ENCODE measurements at regions not wholly inside any gene's neighbourhood (a gene's known extent, or its start where the extent isn't known, plus 50 kb on each side); places are given as distances from the start of the nearest gene placed in this dataset.
"Not testable (repeated sequence)": the region's sequence is repeated elsewhere in the genome, so short reads cannot be mapped to it uniquely, and the experiment has no call there.

GRCh38 chr2:121818546-121818945 lies 63.1 kb downstream of the TSN start:
- DNase-seq = no peak

- no peak for DNase-seq
These were observed 64.4 kb downstream of the TSN start for GRCh38 chr2:121819846-121820245.

- no peak for DNase-seq
These were observed 66.2 kb downstream of the TSN start for GRCh38 chr2:121821476-121822158.

- no peak for DNase-seq
These were observed 68.8 kb downstream of the TSN start for GRCh38 chr2:121824264-121824663.

GRCh38 chr2:121825003-121825950 lies 69.8 kb downstream of the TSN start:
- DNase-seq = no peak

- no peak for DNase-seq
These were observed 70.6 kb downstream of the TSN start for GRCh38 chr2:121826036-121826435.

GRCh38 chr2:121828281-121828731 lies 72.9 kb downstream of the TSN start:
- no peak for DNase-seq

- no peak for DNase-seq
These were observed 75.4 kb downstream of the TSN start for GRCh38 chr2:121830809-121831208.

GRCh38 chr2:121831841-121832240 lies 76.4 kb downstream of the TSN start:
- no peak for DNase-seq

- no peak for DNase-seq
These were observed 77.2 kb downstream of the TSN start for GRCh38 chr2:121832412-121833357.

- DNase-seq = no peak
These were observed 77.9 kb downstream of the TSN start for GRCh38 chr2:121833358-121833723.

- no peak for DNase-seq
These were observed 81.2 kb downstream of the TSN start for GRCh38 chr2:121836611-121837010.

- DNase-seq = no peak
These were observed 82.1 kb downstream of the TSN start for GRCh38 chr2:121837591-121837990.

- DNase-seq = no peak
These were observed 83.1 kb downstream of the TSN start for GRCh38 chr2:121838551-121838950.

- no peak for DNase-seq
These were observed 84.1 kb downstream of the TSN start for GRCh38 chr2:121839584-121839983.

- no peak for DNase-seq
These were observed 93.8 kb downstream of the TSN start for GRCh38 chr2:121849236-121849635.

- DNase-seq = not testable (repeated sequence)
These were observed 97.7 kb downstream of the TSN start for GRCh38 chr2:121853149-121853548.

GRCh38 chr2:121855510-121855909 lies 100.1 kb downstream of the TSN start:
- no peak for DNase-seq

- no peak for DNase-seq
These were observed 100.9 kb downstream of the TSN start for GRCh38 chr2:121856360-121856759.

- DNase-seq = no peak
These were observed 102.9 kb downstream of the TSN start for GRCh38 chr2:121858369-121858768.

GRCh38 chr2:121858847-121859246 lies 103.4 kb downstream of the TSN start:
- no peak for DNase-seq

- DNase-seq = peak; percentile 53
These were observed 104.7 kb downstream of the TSN start for GRCh38 chr2:121860033-121860757.
